A549 (cell line): ENCODE measurements at regions not wholly inside any gene's neighbourhood (a gene's known extent, or its start where the extent isn't known, plus 50 kb on each side); places are given as distances from the start of the nearest gene placed in this dataset.

Source experiments
- CTCF ChIP-seq: fragments of >200 bp; sonication (Bioruptor Twin); formaldehyde crosslinking; IDR thresholded peaks from 3 replicates; pipeline ENCODE4 v1.5.1; 2016
- MAX ChIP-seq: IDR thresholded peaks from 2 replicates; pipeline ENCODE4 v1.6.1; 2012
- RNF2 ChIP-seq: fragments of 200-600 bp; sonication (generic); IDR thresholded peaks from 2 replicates; pipeline ENCODE4 v1.6.1; 2016; ENCODE audit warnings: low read depth, mild to moderate bottlenecking, antibody characterized with exemption, moderate library complexity, borderline replicate concordance

- TF ChIP-seq RNF2: no peak
- TF ChIP-seq CTCF: no peak
- TF ChIP-seq MAX: no peak
Measured at GRCh38 chr5:105413406-105413990, 1850.9 kb upstream of the NUDT12 start.
